NCI-H2171 (cell line): ENCODE measurements at regions not wholly inside any gene's neighbourhood (a gene's known extent, or its start where the extent isn't known, plus 50 kb on each side); places are given as distances from the start of the nearest gene placed in this dataset.

ENCODE experiments used
- DNase-seq: peaks from one replicate; lab custom pipeline; 2025; lab: John Stamatoyannopoulos, UW

- no peak for DNase-seq
These were observed 129.0 kb upstream of the PRICKLE2 start for GRCh38 chr3:64354221-64354620.

GRCh38 chr3:64353226-64353625 is 128.0 kb upstream of the PRICKLE2 start:
- DNase-seq = no peak

GRCh38 chr3:64352639-64352992 is 127.3 kb upstream of the PRICKLE2 start:
- DNase-seq = no peak

GRCh38 chr3:64351713-64352638 is 126.7 kb upstream of the PRICKLE2 start:
- no peak for DNase-seq

GRCh38 chr3:64349551-64349950 is 124.3 kb upstream of the PRICKLE2 start:
- DNase-seq = no peak

GRCh38 chr3:64345371-64345770 is 120.1 kb upstream of the PRICKLE2 start:
- no peak for DNase-seq

DNA sequence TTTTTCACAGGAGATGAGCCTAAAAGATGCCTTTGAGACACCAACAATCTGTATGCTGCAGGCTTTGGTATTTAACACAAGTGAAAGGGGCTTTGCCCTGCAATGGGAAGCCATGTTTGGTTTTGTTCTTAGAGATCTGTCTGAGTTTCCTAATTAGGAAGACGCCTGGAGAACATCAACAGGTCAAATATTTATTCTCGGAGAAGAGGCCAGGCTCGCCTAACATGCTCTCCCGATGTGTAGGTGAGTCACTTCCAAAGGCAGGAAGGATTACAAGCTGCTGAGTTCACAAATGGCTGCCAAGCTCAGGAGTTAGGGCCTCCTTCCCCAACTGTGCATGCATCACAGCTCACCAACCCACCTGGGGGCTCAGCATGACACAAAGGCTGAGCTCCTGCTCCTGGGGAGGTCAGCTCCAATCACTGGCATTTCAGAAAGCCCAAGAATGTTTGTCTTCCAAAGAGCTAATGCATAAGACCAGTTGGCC is 119.5 kb upstream of the PRICKLE2 start:
- DNase-seq = no peak

DNA sequence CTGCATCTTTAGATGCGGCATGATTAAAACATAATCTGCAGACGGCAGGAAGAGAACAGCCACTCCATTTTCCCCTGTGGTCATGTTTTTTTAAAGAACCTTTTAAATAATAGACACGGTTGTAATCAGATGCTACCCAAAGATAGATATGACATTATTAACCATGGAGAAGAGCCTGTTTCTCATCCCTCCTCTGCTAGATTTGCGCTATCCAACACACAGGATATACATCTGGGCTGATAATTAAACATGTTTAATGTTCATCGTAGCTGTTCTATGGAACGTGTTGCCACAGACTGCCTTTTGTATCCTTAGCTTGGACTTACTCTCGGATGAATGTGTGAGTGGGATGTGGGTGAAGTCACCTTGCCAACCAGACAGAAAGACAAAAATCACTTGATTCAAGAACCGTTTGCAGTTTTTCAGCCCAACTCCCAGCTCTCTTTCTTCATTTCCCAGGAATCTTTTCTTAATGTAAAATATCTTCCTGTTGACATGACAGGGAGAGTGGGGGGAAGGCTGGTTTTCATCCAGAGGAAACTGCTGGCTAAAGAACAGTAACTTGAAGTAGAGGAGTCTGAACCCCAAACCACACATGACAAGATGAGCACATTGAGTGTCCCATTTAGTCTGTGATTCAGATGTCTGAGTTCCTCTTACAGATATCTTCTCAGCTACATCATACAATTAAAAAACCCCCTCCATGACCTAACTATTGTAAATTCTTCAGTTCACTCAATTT is 118.6 kb upstream of the PRICKLE2 start:
- no peak for DNase-seq

- no peak for DNase-seq
These were observed 117.8 kb upstream of the PRICKLE2 start for GRCh38 chr3:64342940-64343688.

- DNase-seq = no peak
These were observed 116.0 kb upstream of the PRICKLE2 start for GRCh38 chr3:64341296-64341695.

- no peak for DNase-seq
These were observed 115.4 kb upstream of the PRICKLE2 start for GRCh38 chr3:64340641-64341101.

DNA sequence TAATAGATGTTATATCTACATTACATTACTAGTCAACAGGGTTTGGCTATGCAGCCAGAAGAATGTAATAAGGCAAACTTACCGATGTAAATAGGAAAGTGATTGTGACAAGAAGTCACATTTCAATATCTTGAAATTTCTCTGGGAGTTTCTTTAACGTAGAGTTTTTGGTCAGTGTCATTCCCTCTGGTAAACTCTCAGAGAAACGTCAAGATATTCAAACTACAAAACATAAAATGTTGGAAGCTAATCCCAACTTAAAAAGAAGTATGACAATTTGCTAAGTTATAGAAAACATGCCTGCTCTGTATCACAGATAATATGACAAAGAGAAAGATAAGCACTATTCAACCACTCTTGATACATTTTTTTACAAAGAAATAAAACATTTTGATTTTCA is 111.2 kb upstream of the PRICKLE2 start:
- DNase-seq = no peak

GRCh38 chr3:64332459-64333350 is 107.4 kb upstream of the PRICKLE2 start:
- no peak for DNase-seq

- DNase-seq = no peak
These were observed 106.3 kb upstream of the PRICKLE2 start for GRCh38 chr3:64331605-64332004.

DNA sequence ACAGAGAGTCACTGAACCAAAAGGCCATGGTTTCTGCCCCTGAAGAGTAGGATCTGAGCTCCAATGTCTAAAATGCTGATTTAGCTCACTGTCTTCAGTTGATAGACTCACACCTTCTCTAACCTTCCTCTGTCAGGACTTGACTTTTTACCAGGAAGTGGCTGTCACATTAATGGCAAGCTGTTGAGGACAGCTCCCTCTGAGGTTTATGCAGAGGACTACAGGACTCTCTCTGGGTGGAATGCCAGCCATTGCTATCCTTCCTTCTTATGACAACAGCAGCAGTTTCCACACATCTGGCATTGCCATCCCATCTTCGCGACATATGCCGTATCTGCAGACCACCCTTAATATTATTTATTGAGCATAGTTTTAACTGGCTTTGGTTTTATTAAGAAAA is 103.8 kb upstream of the PRICKLE2 start:
- DNase-seq = no peak

GRCh38 chr3:64327100-64327804 is 102.0 kb upstream of the PRICKLE2 start:
- DNase-seq = no peak

DNA sequence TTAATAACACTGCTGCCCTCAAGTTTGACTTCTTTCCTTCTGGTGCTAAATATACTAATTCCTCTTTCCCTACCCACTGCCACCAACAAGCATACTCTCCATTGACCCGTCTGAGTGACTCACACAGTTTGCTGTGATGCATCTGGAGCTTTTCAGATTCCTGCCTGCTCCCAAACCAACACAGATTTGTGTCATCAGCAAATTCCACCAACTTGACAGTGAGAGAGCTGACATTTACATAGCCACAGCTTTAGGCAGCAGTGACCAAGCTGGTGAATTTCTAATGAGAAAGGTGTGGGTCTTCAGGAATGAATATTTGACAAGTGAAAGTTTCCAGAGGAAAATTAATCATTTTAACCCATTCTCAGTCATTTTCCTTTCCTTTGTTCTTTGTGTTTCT is 96.5 kb upstream of the PRICKLE2 start:
- no peak for DNase-seq

- no peak for DNase-seq
These were observed 94.1 kb upstream of the PRICKLE2 start for GRCh38 chr3:64319391-64319790.

DNA sequence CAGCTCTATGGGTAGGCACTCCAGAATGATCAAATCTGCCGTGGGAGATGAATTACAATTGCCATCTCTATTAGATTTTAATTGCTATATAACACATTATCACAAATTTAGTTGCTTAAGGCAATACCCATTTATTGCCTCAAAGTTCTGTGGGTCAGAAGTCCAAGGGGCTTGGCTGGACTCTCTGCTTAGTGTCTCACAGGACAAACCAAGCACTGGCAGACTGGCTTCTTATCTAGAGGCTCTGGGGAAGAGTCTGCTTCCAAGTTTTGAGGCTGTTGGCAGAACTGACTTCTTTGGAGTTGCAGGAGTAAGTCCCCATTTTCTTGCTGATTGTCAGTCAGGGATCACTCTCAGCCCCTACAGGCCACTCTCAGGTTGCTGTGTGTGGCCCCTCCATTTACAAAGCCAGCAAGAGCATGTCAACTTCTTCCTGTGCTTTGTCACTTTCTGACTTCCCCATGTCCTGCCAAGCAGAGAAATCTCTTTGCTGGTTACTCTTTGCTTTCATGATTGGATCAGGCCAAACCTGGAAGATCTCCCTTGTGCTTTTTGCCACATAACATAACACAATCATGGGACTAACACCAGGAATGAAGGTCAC is 93.5 kb upstream of the PRICKLE2 start:
- no peak for DNase-seq

DNA sequence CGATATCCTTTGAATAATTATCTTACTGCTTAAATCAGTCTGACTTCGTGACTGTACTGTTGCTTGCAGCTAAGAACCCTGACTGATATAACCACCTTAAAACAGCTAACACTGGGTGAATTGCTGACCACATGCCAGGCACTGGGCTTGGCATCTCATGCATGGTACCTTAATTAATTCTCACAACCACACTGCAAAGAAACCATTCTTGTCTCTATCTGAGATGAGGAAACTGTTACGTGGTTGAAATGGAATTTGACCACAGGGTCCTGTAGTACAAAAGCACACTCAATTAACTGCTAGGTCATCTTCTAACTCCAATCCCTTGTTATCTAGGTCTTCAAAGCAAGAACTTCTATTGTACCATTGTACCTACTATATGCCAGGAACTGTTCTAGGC is 92.7 kb upstream of the PRICKLE2 start:
- DNase-seq = no peak
